ENCODE measurements at regions not wholly inside any gene's neighbourhood (a gene's known extent, or its start where the extent isn't known, plus 50 kb on each side); places are given as distances from the start of the nearest gene placed in this dataset.

- TF ChIP-seq CTCF (conservative IDR thresholded peaks at IDR 0.05 in 1 of 2, IDR thresholded peaks at IDR 0.05 in 1 of 2; ENCODE audit: extremely low read depth in 1 of 2, insufficient read depth in 1 of 2, low read depth in 1 of 2, low read length in 2 of 2) (no peak), EZH2 (IDR thresholded peaks at IDR 0.05; ENCODE audit: borderline replicate concordance, low read length) (no peak)
Measured at GRCh38 chrX:8313844-8314243, 142.8 kb upstream of the VCX2 start.
